ENCODE measurements at regions not wholly inside any gene's neighbourhood (a gene's known extent, or its start where the extent isn't known, plus 50 kb on each side); places are given as distances from the start of the nearest gene placed in this dataset.

DNA sequence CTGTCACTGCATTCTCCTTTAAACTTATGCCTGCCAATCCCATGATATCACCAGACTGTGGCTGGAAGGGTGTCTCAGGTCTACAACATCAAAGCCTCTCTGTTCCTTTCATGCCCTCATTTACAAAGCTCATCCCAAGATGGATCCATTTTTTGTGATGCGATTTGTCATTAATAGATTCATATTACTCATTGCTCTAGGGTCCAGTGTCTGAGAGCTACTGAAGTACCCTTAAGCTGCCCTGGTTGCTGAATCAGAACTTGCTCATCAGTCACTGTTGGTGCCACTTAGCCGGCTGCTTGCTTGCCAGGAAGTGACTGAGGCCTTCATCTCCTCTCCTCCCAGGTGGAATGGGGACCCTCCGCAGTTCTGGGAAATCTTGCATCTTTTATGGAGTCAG, 395.5 kb upstream of the BOD1L1 start:
- H3K4me3 Mint-ChIP-seq = no peak overlapping the region
- no peaks in the 10 kb centered on the region for H3K4me1 Mint-ChIP-seq
- no peaks in the 10 kb centered on the region for H3K27me3 Mint-ChIP-seq
- no peaks in the 10 kb centered on the region for H3K9me3 Mint-ChIP-seq
- H3K27ac Mint-ChIP-seq = no peak overlapping the region
- POLR2A ChIA-PET = no interaction called here
- ATAC-seq (ENCODE audit: low read depth) (no peak), DNase-seq (no peak)
- no peaks in the 10 kb centered on the region for H3K36me3 Mint-ChIP-seq

DNA sequence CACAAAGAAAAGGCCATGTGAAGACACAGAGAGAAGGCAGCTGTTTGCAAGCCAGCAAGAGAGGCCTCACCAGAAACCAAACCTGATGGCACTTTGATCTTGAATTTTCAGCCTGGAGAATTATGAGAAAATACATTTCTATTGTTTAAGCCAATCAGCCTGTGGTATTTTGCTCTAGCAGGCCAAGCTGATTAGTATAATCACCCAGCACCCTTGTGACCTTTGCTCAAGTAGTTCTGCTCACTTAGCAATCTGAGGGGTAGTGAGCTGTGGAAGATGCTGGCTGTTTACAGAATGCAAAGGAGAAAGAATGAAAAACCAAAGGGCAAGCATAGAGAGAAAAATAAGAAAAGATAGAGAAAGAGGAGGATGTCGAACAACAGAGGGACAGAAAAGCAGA, 396.4 kb upstream of the BOD1L1 start:
- no peak for ATAC-seq (ENCODE audit: low read depth)
- Mint-ChIP-seq H3K27ac (no peak overlapping the region), H3K4me1 (no peaks in the 10 kb centered on the region), H3K36me3 (no peaks in the 10 kb centered on the region), H3K27me3 (no peaks in the 10 kb centered on the region), H3K4me3 (no peak overlapping the region), H3K9me3 (no peaks in the 10 kb centered on the region)
- POLR2A ChIA-PET = interaction anchor here (0.6 kb wide), 1 partner anchor 727 kb away, joined by 5 read pairs; no protein-coding TSS in a partner anchor
- no peak for DNase-seq

DNA sequence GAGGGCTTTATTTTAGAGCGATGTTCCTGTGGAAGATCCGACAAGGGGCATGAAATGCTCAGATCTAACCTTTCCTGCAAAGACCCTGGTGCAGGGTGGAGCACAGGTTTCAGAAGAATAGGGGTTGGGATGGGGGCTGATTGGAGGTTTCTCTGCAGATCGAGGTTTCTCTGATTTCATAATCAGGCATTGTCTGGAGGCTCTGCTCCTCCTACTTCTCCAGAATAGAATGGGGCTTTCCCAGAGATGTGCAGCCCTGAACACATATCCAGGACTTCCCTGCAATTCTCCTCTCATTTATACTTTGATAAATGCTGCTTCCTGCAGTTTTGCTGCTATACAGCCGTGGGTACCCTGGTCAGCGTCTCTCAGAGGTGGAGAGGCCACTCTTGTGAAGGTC, 397.6 kb upstream of the BOD1L1 start:
- no peak overlapping the region for H3K4me3 Mint-ChIP-seq
- H3K27me3 Mint-ChIP-seq = no peaks in the 10 kb centered on the region
- H3K27ac Mint-ChIP-seq = no peak overlapping the region
- no peaks in the 10 kb centered on the region for H3K36me3 Mint-ChIP-seq
- H3K9me3 Mint-ChIP-seq = no peaks in the 10 kb centered on the region
- POLR2A ChIA-PET = no interaction called here
- DNase-seq (no peak), ATAC-seq (ENCODE audit: low read depth) (no peak)
- no peaks in the 10 kb centered on the region for H3K4me1 Mint-ChIP-seq

DNA sequence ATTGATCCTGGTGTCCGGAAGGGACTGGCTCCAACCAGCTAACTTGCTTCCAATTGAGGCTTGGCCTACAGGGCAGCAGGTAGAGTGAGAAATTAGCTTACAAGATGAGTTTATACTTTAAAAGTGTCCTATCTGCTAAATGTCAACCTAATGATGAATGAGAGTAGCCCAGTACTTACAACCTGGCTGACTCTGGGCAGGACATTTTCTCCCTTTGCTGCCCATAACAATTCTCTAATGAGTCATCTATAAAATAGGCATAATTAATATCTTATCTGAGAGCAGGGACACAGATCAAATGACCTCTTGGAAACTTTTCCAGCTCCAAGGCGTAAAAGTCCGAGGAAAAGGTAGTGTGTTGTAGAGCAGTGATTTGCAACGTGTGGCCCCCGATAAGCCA, 398.4 kb upstream of the BOD1L1 start:
- no peaks in the 10 kb centered on the region for H3K9me3 Mint-ChIP-seq
- DNase-seq (no peak), ATAC-seq (ENCODE audit: low read depth) (no peak)
- POLR2A ChIA-PET = no interaction called here
- H3K27me3 Mint-ChIP-seq = no peaks in the 10 kb centered on the region
- H3K27ac Mint-ChIP-seq = no peak overlapping the region
- no peak overlapping the region for H3K4me3 Mint-ChIP-seq
- no peaks in the 10 kb centered on the region for H3K4me1 Mint-ChIP-seq
- H3K36me3 Mint-ChIP-seq = no peaks in the 10 kb centered on the region

DNA sequence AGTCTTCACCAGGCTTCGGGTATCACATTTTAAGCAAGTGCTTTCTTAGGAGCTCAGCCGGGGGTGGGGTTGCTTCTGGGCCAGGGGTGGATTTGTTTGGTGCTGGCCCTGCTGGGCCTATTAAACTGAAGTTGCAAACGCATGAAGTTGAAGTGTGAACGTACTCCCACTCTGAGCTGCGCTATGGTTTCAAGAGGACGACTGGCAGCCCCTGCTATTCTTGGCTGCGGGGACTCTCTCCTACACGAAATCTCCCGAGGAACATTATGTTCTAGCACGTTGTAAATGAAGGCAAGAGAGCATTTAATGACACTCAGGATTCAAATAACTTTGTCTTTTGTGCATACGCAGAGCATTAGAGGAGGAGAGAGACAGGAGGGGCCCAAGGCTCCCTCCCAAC, 401.3 kb upstream of the BOD1L1 start:
- DNase-seq (no peak), ATAC-seq (ENCODE audit: low read depth) (no peak)
- Mint-ChIP-seq H3K4me1 (no peaks in the 10 kb centered on the region), H3K36me3 (no peaks in the 10 kb centered on the region), H3K4me3 (no peak overlapping the region), H3K27ac (no peak overlapping the region), H3K9me3 (no peaks in the 10 kb centered on the region), H3K27me3 (no peaks in the 10 kb centered on the region)
- POLR2A ChIA-PET = no interaction called here

DNA sequence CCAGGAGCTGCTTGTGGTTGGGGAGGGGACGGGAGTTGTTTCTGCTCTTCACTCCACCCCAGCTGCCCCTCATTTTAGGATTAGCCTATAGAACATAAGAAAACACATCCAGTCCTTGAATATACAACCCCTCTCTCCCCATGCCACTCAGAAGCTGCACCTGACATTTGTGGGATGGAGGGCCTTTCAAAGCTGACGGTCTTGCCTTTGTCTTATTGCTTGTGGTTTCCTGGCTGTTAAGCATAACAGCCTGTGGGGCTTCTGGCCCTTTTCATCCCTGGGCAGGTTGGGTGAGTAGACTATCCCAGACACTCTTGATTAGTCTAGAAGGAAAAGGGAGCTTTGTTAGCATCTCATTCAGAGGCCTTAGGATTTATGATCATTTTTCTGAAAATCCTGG, 407.6 kb upstream of the BOD1L1 start:
- no peak overlapping the region for H3K27ac Mint-ChIP-seq
- POLR2A ChIA-PET = no interaction called here
- no peak overlapping the region for H3K4me3 Mint-ChIP-seq
- ATAC-seq (ENCODE audit: low read depth) (no peak), DNase-seq (no peak)
- H3K4me1 Mint-ChIP-seq = no peaks in the 10 kb centered on the region
- H3K27me3 Mint-ChIP-seq = peaks cover 2% of the 10 kb centered on the region
- H3K36me3 Mint-ChIP-seq = no peaks in the 10 kb centered on the region
- no peaks in the 10 kb centered on the region for H3K9me3 Mint-ChIP-seq

DNA sequence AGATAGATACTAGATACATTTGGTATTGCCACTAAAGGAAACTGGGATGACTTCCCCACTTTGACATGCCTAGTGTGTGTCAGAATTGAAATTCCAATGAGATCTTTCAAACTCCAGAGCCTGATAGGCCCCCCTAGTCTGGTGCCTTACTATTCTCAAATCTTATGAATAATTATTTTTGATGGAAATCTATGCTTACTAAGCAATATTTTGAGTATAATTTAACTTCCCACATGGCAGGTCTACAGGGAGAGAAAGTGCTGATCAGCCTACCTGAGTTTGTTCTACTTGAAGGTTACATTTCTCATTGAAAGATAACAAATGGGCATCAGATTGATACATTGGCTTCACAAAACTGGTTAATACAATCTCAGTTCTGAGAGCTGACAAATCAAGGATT, 415.7 kb upstream of the BOD1L1 start:
- H3K4me1 Mint-ChIP-seq = no peaks in the 10 kb centered on the region
- no peak overlapping the region for H3K27ac Mint-ChIP-seq
- no peak overlapping the region for H3K4me3 Mint-ChIP-seq
- POLR2A ChIA-PET = no interaction called here
- no peaks in the 10 kb centered on the region for H3K9me3 Mint-ChIP-seq
- ATAC-seq (ENCODE audit: low read depth) = no peak
- no peaks in the 10 kb centered on the region for H3K27me3 Mint-ChIP-seq
- H3K36me3 Mint-ChIP-seq = no peaks in the 10 kb centered on the region
- no peak for DNase-seq

DNA sequence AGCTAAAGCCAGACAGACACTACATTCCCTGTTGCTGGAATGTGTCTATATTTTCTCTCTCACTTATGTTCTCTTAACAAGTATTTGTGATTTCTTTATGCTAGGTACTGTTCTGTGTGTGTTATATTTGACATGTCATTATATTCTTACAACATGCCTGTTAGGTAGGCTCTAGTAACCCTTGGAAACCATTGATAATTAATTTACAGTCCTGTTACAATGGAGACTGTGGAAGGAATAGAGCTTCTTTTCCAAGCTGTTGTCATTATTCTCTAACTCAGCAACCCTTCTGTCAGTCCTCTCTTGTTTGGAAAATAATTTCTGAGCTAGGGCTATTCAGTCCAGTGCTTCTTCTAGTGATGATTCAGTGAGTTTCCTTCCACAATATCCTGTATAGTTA, 419.1 kb upstream of the BOD1L1 start:
- ATAC-seq (ENCODE audit: low read depth) (no peak), DNase-seq (no peak)
- no peaks in the 10 kb centered on the region for H3K36me3 Mint-ChIP-seq
- no peaks in the 10 kb centered on the region for H3K27me3 Mint-ChIP-seq
- POLR2A ChIA-PET = no interaction called here
- H3K9me3 Mint-ChIP-seq = no peaks in the 10 kb centered on the region
- no peak overlapping the region for H3K27ac Mint-ChIP-seq
- H3K4me1 Mint-ChIP-seq = no peaks in the 10 kb centered on the region
- no peak overlapping the region for H3K4me3 Mint-ChIP-seq

DNA sequence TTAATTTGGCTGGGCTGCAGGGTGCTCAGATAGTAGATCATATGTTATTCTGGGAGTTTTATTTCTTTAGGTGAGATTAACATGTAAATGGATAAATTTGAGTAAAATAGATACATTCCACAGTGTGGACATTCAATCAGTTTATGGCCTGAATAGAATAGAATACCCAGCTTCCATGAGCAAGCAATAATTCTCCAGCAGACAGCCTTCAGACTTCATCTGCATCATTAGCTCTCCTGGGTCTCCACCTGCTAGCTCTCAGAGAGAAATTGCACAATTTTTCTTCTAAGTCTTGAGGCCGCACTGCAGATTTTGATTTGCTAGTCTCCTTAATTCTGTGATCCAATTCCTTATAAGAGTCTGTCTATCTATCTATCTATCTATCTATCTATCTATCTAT, 420.3 kb upstream of the BOD1L1 start:
- H3K36me3 Mint-ChIP-seq = no peaks in the 10 kb centered on the region
- no peaks in the 10 kb centered on the region for H3K4me1 Mint-ChIP-seq
- H3K27ac Mint-ChIP-seq = no peak overlapping the region
- no peaks in the 10 kb centered on the region for H3K27me3 Mint-ChIP-seq
- no peak overlapping the region for H3K4me3 Mint-ChIP-seq
- H3K9me3 Mint-ChIP-seq = no peaks in the 10 kb centered on the region
- DNase-seq = no peak
- ATAC-seq (ENCODE audit: low read depth) = no peak
- POLR2A ChIA-PET = no interaction called here

DNA sequence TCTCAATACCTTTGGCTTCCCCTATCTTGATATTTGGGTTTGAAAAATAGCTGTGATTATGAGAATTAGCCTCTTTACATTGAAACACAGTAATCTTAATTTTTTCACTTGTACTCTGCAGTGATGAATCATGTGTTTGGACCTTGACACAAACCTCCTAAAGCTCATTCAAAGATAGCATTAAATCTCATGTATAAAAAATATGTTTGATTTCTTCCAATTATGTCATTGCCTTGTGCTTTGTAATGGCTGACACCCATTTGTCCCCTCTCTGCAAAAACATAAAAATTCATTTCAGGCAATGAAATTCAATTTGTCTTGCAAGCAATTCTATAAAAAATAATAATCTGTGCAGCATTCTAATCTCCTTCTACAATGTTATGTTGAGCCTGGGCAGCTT, 422.4 kb upstream of the BOD1L1 start:
- DNase-seq (no peak), ATAC-seq (ENCODE audit: low read depth) (no peak)
- Mint-ChIP-seq H3K27ac (no peak overlapping the region), H3K9me3 (no peaks in the 10 kb centered on the region), H3K4me1 (no peaks in the 10 kb centered on the region), H3K36me3 (no peaks in the 10 kb centered on the region), H3K27me3 (no peaks in the 10 kb centered on the region), H3K4me3 (no peak overlapping the region)
- POLR2A ChIA-PET = no interaction called here

DNA sequence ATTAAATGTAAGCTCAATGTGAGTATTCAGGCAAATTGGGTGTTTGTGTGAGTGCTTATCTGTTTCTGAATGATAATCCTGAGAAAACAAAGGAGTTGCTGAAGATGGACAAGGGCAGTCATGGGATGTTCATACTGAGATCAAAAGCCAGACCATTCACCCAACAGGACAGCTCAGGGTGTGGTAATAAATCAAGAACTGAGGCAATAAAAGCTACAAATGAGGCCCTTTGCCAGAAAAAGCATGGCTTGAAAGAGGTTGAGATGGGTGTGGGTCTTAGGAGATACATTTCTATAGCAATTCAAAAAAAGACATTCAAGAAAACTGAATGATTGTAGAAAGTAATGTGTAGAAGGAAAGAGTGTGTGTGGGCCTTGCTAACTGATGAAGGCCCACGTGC, 425.8 kb upstream of the BOD1L1 start:
- H3K36me3 Mint-ChIP-seq = no peaks in the 10 kb centered on the region
- H3K27me3 Mint-ChIP-seq = no peaks in the 10 kb centered on the region
- POLR2A ChIA-PET = no interaction called here
- H3K9me3 Mint-ChIP-seq = no peaks in the 10 kb centered on the region
- no peak overlapping the region for H3K4me3 Mint-ChIP-seq
- DNase-seq (no peak), ATAC-seq (ENCODE audit: low read depth) (no peak)
- H3K27ac Mint-ChIP-seq = no peak overlapping the region
- H3K4me1 Mint-ChIP-seq = no peaks in the 10 kb centered on the region

DNA sequence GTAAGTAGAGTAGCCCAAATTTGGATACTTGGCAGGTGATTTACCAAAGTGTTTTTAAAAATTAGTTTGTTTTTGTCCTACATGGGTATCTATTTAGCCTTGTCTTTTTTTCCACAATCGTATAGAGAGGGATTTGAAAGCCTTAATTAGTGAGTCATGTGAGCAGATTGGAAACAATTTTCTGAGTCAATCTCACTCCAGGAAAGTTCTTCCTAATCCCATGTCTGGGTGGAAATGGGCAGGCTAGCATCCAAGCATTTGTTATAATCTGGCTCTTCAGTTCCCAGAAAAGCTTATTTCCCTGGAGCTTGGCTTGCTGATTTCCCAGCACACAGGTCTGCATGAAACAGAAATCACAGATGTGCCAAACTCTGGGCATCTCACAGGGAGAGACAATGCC, 426.9 kb upstream of the BOD1L1 start:
- DNase-seq (no peak), ATAC-seq (ENCODE audit: low read depth) (no peak)
- H3K36me3 Mint-ChIP-seq = no peaks in the 10 kb centered on the region
- no peak overlapping the region for H3K27ac Mint-ChIP-seq
- POLR2A ChIA-PET = no interaction called here
- H3K4me1 Mint-ChIP-seq = no peaks in the 10 kb centered on the region
- H3K27me3 Mint-ChIP-seq = no peaks in the 10 kb centered on the region
- H3K9me3 Mint-ChIP-seq = no peaks in the 10 kb centered on the region
- no peak overlapping the region for H3K4me3 Mint-ChIP-seq

DNA sequence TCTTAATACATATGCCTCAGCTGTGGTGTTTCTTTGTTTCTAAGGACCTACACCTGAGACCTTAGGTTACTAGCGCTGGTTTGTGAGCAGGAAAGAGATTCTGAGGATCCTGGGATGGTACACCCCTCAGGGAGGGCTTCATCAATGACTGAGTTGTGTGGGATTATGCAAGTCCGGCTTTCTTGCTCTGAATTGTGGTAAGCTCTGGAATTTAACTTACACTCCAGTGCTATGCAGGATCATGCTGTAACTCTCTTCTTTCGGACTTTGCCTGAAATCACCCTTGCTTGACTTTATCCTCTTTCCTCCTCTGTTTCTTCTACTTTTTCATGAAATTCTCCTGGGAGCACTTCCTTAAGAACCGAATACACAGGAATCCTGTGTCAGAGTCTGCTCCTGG, 431.5 kb upstream of the BOD1L1 start:
- Mint-ChIP-seq H3K27ac (no peak overlapping the region), H3K27me3 (peaks cover 1% of the 10 kb centered on the region), H3K4me3 (no peak overlapping the region), H3K36me3 (no peaks in the 10 kb centered on the region), H3K9me3 (no peaks in the 10 kb centered on the region), H3K4me1 (no peaks in the 10 kb centered on the region)
- no peak for ATAC-seq (ENCODE audit: low read depth)
- POLR2A ChIA-PET = no interaction called here
- no peak for DNase-seq

DNA sequence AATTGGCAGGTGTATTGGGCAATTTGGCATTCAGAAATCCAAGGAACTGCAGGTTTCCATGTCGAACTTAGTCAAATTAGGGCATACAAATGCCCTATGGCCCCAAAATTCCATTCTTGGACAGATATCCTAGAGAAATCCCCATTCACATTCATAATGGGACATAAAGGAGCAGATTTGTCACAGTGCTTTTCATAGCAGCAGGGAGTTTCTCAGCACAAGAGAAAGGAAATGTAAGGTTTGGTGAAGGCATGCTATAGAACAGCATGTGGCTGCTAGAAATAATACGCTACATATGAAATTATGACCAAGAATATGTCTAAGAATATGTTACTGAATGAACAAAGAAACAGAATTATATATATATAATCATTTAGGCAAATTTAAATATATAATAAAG, 437.5 kb upstream of the BOD1L1 start:
- Mint-ChIP-seq H3K4me1 (no peaks in the 10 kb centered on the region), H3K27ac (no peak overlapping the region), H3K9me3 (peaks cover 2% of the 10 kb centered on the region), H3K4me3 (no peak overlapping the region), H3K27me3 (peaks cover 1% of the 10 kb centered on the region), H3K36me3 (no peaks in the 10 kb centered on the region)
- POLR2A ChIA-PET = no interaction called here
- ATAC-seq (ENCODE audit: low read depth) (no peak), DNase-seq (no peak)

DNA sequence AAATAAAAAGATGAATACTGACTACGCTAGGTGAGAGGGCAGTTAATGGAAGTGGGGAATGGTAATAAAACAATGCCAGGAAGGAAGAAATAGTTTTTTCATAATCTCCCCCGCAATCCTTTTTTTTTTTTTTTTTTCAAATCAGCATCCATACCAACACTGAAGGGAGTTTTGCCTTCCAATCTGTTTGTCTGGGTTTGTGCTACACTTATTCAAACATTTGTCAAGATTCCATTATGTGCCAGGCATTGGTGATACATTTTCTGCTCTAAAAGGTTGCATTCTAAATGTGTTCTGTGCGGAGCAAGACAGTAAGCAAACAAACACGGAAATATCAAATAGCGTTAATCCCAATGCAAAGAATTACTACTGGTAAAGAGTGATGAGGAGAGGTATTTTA, 437.9 kb upstream of the BOD1L1 start:
- no peak for DNase-seq
- no peak overlapping the region for H3K27ac Mint-ChIP-seq
- H3K36me3 Mint-ChIP-seq = no peaks in the 10 kb centered on the region
- H3K9me3 Mint-ChIP-seq = peaks cover 2% of the 10 kb centered on the region
- ATAC-seq (ENCODE audit: low read depth) = no peak
- POLR2A ChIA-PET = no interaction called here
- H3K27me3 Mint-ChIP-seq = peaks cover 1% of the 10 kb centered on the region
- H3K4me1 Mint-ChIP-seq = no peaks in the 10 kb centered on the region
- no peak overlapping the region for H3K4me3 Mint-ChIP-seq
